Panc1 (cell line): ENCODE measurements at regions not wholly inside any gene's neighbourhood (a gene's known extent, or its start where the extent isn't known, plus 50 kb on each side); places are given as distances from the start of the nearest gene placed in this dataset.

ENCODE experiments used
- ATAC-seq: fragments of 200-7000 bp; cut with Tn5 transposase; 2 replicates; pipeline ENCODE4 v1.9.1; 2020; ENCODE audit warnings: mild to moderate bottlenecking, moderate library complexity
- BruUV-seq: library from RNA; stranded (reverse); fragments of 400-500 nt; replicated peaks from 2 replicates; lab custom pipeline; 2021; lab: Mats Ljungman, UMichigan
- CTCF ChIA-PET: fragments of 300-600 bp; sonication (Branson Sonifier 250); formaldehyde crosslinking; loops from one replicate; lab custom pipeline; 2022; ENCODE audit warnings: antibody characterized with exemption; lab: Charles Lee
- POLR2A ChIA-PET: fragments of 300-600 bp; sonication (Branson Sonifier 250); formaldehyde crosslinking; loops from one replicate; lab custom pipeline; 2022; ENCODE audit warnings: antibody characterized with exemption; lab: Charles Lee
- DNase-seq: peaks from one replicate; pipeline ENCODE4 v3.0.0-alpha.2; 2010; ENCODE audit warnings: low read depth, low spot score
- H3K27ac ChIP-seq: 2 replicates; pipeline ENCODE4 v1.5.1; 2011; ENCODE audit warnings: mild to moderate bottlenecking, low read length, inconsistent platforms
- H3K27me3 ChIP-seq: fragments of 200-500 bp; sonication (Bioruptor generic); 2 replicates; pipeline ENCODE4 v1.6.0; 2014; ENCODE audit warnings: low read length, inconsistent platforms; ENCODE audit not compliant: control insufficient read depth, insufficient read depth
- H3K36me3 ChIP-seq: fragments of 200-500 bp; sonication (Bioruptor generic); 2 replicates; pipeline ENCODE4 v1.5.1; 2014; ENCODE audit warnings: inconsistent platforms, mild to moderate bottlenecking, low read length, moderate library complexity; ENCODE audit not compliant: control insufficient read depth, insufficient read depth
- H3K4me1 ChIP-seq: 2 replicates; pipeline ENCODE4 v1.5.1; 2011; ENCODE audit warnings: inconsistent platforms, mild to moderate bottlenecking, low read length, moderate library complexity; ENCODE audit not compliant: control insufficient read depth, insufficient read depth
- H3K4me3 ChIP-seq, 2 experiments: 2 replicates each; pipeline ENCODE4 v1.5.1; 2011 to 2012; ENCODE audit warnings: low read depth in 2 of 2, low read length in 2 of 2, mild to moderate bottlenecking in 2 of 2, inconsistent platforms in 1 of 2, moderate library complexity in 1 of 2
- H3K9me3 ChIP-seq: fragments of 200-500 bp; sonication (Bioruptor generic); 2 replicates; pipeline ENCODE4 v1.5.1; 2014; ENCODE audit warnings: low read depth, mild to moderate bottlenecking, inconsistent platforms, low read length, moderate library complexity; ENCODE audit not compliant: control insufficient read depth, insufficient read depth
- POLR2AphosphoS5 ChIP-seq: IDR thresholded peaks from 2 replicates; pipeline ENCODE4 v1.6.1; 2012; ENCODE audit warnings: mild to moderate bottlenecking, low read depth, low read length, moderate library complexity
- SIN3A ChIP-seq: IDR thresholded peaks from 2 replicates; pipeline ENCODE4 v1.6.1; 2012; ENCODE audit warnings: low read depth, mild to moderate bottlenecking, low read length, moderate library complexity, borderline replicate concordance; ENCODE audit not compliant: insufficient read depth
- TCF7L2 ChIP-seq: IDR thresholded peaks from 2 replicates; pipeline ENCODE4 v1.6.1; 2011; ENCODE audit warnings: mild to moderate bottlenecking, low read depth, low read length, inconsistent platforms
- in situ Hi-C: cut with HindIII; loops from 2 replicates; pipeline ENCODE4 v1.10.0; 2016; ENCODE audit warnings: low sequenced_read_pairs, low pct_unique_long_range_greater_than_20kb
- intact Hi-C: fragments of 100-400 bp; cut with micrococcal nuclease; formaldehyde crosslinking; loops from one replicate; pipeline ENCODE4 v1.10.0; 2022; ENCODE audit not compliant: unreplicated experiment
- TF ChIP-seq, protein P1 (sequence below), 2 experiments: IDR thresholded peaks; 2 replicates each; pipeline ENCODE4 v1.6.1; 2011 to 2012; ENCODE audit warnings: low read depth in 2 of 2, control low read depth in 1 of 2, low read length in 1 of 2, mild to moderate bottlenecking in 1 of 2, moderate library complexity in 1 of 2; ENCODE audit not compliant: insufficient read depth in 1 of 2
- TF ChIP-seq, protein P2 (sequence below): fragments of 450-650 bp; IDR thresholded peaks from 2 replicates; pipeline ENCODE4 v1.5.1; 2017; ENCODE audit warnings: mild to moderate bottlenecking

DNA sequence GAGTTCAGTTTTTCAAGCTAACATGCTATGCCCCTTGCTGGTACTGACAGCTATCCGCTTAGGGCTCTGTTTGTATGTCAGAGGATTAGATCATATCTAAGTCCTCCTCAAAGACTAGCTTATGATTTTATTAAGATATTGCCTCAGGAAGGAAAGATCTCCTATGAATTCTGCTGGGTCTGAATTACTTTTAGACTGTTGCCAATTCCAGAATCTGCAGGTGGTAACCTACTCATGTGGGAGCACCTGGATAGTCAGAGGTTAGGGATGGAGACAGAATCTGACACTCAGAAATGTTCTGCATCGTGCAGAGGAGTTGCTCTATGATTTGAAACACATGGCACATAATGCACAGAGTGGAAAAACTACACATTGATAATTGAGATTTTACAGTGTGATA is 843.4 kb downstream of the SLC6A15 start:
- no peak for ATAC-seq
- BruUV-seq, result no TSS peak
- Histone ChIP-seq H3K27ac (no peak overlapping the region), H3K36me3 (no peaks in the 10 kb centered on the region), H3K4me3 (no peak overlapping the region), H3K9me3 (no peaks in the 10 kb centered on the region), H3K4me1 (no peaks in the 10 kb centered on the region; the same call in 1 of the 2 replicates), H3K27me3 (no peaks in the 10 kb centered on the region)
- in situ Hi-C loops, result no loop called here
- no peak for DNase-seq
- POLR2A ChIA-PET, result no interaction called here
- TF ChIP-seq SIN3A, result no peak
- TF ChIP-seq, protein P1, sequence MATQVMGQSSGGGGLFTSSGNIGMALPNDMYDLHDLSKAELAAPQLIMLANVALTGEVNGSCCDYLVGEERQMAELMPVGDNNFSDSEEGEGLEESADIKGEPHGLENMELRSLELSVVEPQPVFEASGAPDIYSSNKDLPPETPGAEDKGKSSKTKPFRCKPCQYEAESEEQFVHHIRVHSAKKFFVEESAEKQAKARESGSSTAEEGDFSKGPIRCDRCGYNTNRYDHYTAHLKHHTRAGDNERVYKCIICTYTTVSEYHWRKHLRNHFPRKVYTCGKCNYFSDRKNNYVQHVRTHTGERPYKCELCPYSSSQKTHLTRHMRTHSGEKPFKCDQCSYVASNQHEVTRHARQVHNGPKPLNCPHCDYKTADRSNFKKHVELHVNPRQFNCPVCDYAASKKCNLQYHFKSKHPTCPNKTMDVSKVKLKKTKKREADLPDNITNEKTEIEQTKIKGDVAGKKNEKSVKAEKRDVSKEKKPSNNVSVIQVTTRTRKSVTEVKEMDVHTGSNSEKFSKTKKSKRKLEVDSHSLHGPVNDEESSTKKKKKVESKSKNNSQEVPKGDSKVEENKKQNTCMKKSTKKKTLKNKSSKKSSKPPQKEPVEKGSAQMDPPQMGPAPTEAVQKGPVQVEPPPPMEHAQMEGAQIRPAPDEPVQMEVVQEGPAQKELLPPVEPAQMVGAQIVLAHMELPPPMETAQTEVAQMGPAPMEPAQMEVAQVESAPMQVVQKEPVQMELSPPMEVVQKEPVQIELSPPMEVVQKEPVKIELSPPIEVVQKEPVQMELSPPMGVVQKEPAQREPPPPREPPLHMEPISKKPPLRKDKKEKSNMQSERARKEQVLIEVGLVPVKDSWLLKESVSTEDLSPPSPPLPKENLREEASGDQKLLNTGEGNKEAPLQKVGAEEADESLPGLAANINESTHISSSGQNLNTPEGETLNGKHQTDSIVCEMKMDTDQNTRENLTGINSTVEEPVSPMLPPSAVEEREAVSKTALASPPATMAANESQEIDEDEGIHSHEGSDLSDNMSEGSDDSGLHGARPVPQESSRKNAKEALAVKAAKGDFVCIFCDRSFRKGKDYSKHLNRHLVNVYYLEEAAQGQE (IDR thresholded peaks at IDR 0.05; ENCODE audit: insufficient read depth in 1 of 2, low read depth in 2 of 2, low read length in 1 of 2), result no peak
- TF ChIP-seq TCF7L2, result no peak
- TF ChIP-seq POLR2AphosphoS5, result no peak
- TF ChIP-seq, protein P2, sequence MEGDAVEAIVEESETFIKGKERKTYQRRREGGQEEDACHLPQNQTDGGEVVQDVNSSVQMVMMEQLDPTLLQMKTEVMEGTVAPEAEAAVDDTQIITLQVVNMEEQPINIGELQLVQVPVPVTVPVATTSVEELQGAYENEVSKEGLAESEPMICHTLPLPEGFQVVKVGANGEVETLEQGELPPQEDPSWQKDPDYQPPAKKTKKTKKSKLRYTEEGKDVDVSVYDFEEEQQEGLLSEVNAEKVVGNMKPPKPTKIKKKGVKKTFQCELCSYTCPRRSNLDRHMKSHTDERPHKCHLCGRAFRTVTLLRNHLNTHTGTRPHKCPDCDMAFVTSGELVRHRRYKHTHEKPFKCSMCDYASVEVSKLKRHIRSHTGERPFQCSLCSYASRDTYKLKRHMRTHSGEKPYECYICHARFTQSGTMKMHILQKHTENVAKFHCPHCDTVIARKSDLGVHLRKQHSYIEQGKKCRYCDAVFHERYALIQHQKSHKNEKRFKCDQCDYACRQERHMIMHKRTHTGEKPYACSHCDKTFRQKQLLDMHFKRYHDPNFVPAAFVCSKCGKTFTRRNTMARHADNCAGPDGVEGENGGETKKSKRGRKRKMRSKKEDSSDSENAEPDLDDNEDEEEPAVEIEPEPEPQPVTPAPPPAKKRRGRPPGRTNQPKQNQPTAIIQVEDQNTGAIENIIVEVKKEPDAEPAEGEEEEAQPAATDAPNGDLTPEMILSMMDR, result no peak
- CTCF ChIA-PET, result no interaction called here
- intact Hi-C loops, result no loop called here

DNA sequence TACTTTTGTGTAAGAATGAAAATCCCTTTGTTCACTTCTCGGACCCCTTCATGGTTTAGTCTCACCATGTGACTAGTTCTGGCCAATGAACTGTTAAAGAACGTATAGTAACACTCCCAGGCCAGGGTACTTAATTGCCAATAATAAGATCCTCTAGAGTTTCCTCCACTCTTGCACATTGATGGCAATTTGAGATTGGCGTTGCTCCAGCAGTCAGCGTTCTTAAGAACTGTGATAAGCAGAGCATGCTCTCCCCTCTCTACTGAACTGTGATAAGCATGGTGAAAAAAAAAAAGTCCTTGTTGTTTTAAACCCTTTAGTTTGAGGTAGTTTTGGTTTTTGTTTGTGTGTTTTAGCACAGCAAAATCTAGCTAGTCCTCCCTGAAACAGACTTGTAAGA is 854.5 kb downstream of the SLC6A15 start:
- no peaks in the 10 kb centered on the region for H3K9me3 ChIP-seq
- no peaks in the 10 kb centered on the region for H3K4me1 ChIP-seq
- DNase-seq (no peak), ATAC-seq (no peak)
- TF ChIP-seq, protein P2, result no peak
- TF ChIP-seq, protein P1 (IDR thresholded peaks at IDR 0.05; ENCODE audit: insufficient read depth in 1 of 2, low read depth in 2 of 2, low read length in 1 of 2), result no peak
- TF ChIP-seq POLR2AphosphoS5 (no peak), SIN3A (no peak), TCF7L2 (no peak)
- ChIA-PET POLR2A (no interaction called here), CTCF (no interaction called here)
- in situ Hi-C loops (no loop called here), intact Hi-C loops (no loop called here)
- BruUV-seq, result no TSS peak
- H3K27me3 ChIP-seq, result no peaks in the 10 kb centered on the region
- H3K27ac ChIP-seq, result no peak overlapping the region
- no peaks in the 10 kb centered on the region for H3K36me3 ChIP-seq
- H3K4me3 ChIP-seq, result no peak overlapping the region
